ENCODE measurements at regions not wholly inside any gene's neighbourhood (a gene's known extent, or its start where the extent isn't known, plus 50 kb on each side); places are given as distances from the start of the nearest gene placed in this dataset.

GRCh38 chr5:7181841-7182240 is 214.1 kb upstream of the ADCY2 start:
- Histone ChIP-seq H3K27me3 (no peaks in the 10 kb centered on the region), H3K36me3 (replicated peaks in 1 of 2) (no peaks in the 10 kb centered on the region), H3K27ac (no peak overlapping the region), H3K9me3 (replicated peaks in 1 of 3) (no peaks in the 10 kb centered on the region), H3K4me1 (replicated peaks in 1 of 2) (no peaks in the 10 kb centered on the region), H3K4me3 (no peak overlapping the region)
- 13 to 30% (median 18%) methylated on average over 2 of the region's 2 CpGs for WGBS, 4 donors
- intact Hi-C loops (cut with DNase I): no loop called here
- no peak for TF ChIP-seq POLR2A (IDR thresholded peaks at IDR 0.05)
- TF ChIP-seq, protein P1, sequence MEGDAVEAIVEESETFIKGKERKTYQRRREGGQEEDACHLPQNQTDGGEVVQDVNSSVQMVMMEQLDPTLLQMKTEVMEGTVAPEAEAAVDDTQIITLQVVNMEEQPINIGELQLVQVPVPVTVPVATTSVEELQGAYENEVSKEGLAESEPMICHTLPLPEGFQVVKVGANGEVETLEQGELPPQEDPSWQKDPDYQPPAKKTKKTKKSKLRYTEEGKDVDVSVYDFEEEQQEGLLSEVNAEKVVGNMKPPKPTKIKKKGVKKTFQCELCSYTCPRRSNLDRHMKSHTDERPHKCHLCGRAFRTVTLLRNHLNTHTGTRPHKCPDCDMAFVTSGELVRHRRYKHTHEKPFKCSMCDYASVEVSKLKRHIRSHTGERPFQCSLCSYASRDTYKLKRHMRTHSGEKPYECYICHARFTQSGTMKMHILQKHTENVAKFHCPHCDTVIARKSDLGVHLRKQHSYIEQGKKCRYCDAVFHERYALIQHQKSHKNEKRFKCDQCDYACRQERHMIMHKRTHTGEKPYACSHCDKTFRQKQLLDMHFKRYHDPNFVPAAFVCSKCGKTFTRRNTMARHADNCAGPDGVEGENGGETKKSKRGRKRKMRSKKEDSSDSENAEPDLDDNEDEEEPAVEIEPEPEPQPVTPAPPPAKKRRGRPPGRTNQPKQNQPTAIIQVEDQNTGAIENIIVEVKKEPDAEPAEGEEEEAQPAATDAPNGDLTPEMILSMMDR (IDR thresholded peaks at IDR 0.05): no peak
- no peak for DNase-seq

DNA sequence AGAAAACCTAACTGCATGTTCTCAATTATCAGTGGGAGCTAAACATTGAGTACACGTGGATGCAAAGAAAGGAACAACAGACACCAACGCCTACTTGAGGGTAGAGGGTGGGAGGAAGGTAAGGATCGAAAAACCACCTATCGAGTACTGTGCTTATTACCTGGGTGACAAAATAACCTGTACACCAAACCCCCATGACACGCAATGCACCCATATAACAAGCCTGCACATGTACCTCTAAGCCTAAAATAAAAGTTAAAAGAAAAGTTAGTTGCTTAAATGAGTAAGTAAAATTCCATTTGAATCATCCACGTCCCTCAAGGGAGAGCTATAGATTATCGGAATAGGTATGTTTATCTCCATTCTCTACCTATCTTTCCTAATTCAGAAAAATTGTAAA is 210.2 kb upstream of the ADCY2 start:
- Histone ChIP-seq H3K27ac (no peak overlapping the region), H3K4me3 (no peak overlapping the region), H3K27me3 (no peaks in the 10 kb centered on the region), H3K9me3 (replicated peaks in 1 of 3) (no peaks in the 10 kb centered on the region), H3K36me3 (replicated peaks in 1 of 2) (no peaks in the 10 kb centered on the region), H3K4me1 (replicated peaks in 1 of 2) (no peaks in the 10 kb centered on the region)
- intact Hi-C loops (cut with DNase I): no loop called here
- no peak for DNase-seq
- TF ChIP-seq POLR2A (IDR thresholded peaks at IDR 0.05): no peak
- TF ChIP-seq, protein P1 (IDR thresholded peaks at IDR 0.05): no peak
- WGBS, 4 donors: 81 to 90% (median 86%) methylated on average over 7 of the region's 7 CpGs

DNA sequence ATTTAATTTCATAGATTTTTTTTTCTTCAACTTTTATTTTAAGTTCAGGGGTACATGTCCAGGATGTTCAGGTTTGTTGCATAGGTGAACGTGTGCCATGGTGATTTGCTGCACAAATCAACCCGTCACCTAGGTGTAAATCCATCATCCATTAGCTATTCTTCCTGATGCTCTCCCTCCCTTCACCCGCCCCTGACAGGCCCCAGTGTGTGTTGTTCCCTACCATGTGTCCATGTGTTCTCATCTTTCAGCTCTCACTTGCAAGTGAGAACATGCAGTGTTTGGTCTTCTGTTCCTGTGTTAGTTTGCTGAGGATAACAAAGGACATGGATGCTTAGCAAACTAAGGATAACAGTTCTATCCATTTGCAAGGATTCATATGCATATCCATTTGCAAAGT is 209.1 kb upstream of the ADCY2 start:
- intact Hi-C loops (cut with DNase I): no loop called here
- Histone ChIP-seq H3K36me3 (replicated peaks in 1 of 2) (no peaks in the 10 kb centered on the region), H3K4me1 (replicated peaks in 1 of 2) (no peaks in the 10 kb centered on the region), H3K4me3 (no peak overlapping the region), H3K27me3 (no peaks in the 10 kb centered on the region), H3K9me3 (replicated peaks in 1 of 3) (no peaks in the 10 kb centered on the region), H3K27ac (no peak overlapping the region)
- no peak for DNase-seq
- WGBS, 4 donors: 73 to 89% (median 82%) methylated on average over 3 of the region's 3 CpGs
- TF ChIP-seq POLR2A (IDR thresholded peaks at IDR 0.05): no peak
- TF ChIP-seq, protein P1 (IDR thresholded peaks at IDR 0.05): no peak

DNA sequence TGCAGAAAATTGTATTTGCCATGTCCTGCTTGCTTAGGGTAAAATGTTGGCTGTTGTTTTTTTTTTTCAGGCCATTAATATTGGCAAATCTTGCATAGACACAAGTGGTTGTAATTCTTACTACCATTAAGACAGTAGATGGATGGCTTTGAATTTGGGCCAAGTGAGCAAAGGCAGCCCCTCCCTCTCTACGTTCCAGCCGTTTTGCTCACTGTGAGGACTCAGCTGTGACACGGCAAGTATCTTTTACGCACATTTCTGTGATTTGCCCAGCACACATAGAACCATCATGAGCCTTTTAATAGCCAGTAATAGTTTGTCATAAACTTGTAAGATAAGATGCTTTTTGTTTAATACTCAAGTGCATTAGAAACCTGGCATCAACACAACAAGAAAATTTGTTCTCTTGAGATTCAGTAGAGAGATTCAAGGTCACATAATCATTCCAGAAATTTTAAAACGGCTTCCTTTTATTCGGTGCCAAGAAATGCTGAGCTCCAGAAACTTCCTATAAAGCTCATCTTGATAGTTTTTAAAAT is 205.2 kb upstream of the ADCY2 start:
- Histone ChIP-seq H3K27me3 (no peaks in the 10 kb centered on the region), H3K27ac (peak overlapping the region in 1 of 5 donors; percentile 14), H3K4me3 (no peak overlapping the region), H3K4me1 (replicated peaks in 1 of 2) (no peaks in the 10 kb centered on the region), H3K36me3 (replicated peaks in 1 of 2) (no peaks in the 10 kb centered on the region), H3K9me3 (replicated peaks in 1 of 3) (no peaks in the 10 kb centered on the region)
- peak; percentile 28 to 78 (median 51) for DNase-seq
- WGBS, 4 donors: 20 to 32% (median 30%) methylated on average over 6 of the region's 6 CpGs
- intact Hi-C loops (cut with DNase I): no loop called here
- TF ChIP-seq, protein P1 (IDR thresholded peaks at IDR 0.05): no peak
- TF ChIP-seq POLR2A (IDR thresholded peaks at IDR 0.05): no peak
